HepG2 (cell line): ENCODE measurements at regions not wholly inside any gene's neighbourhood (a gene's known extent, or its start where the extent isn't known, plus 50 kb on each side); places are given as distances from the start of the nearest gene placed in this dataset.

ENCODE experiments used
- ATAC-seq: fragments of 200-7000 bp; cut with Tn5 transposase; 3 replicates; pipeline ENCODE4 v1.9.1; 2020; ENCODE audit warnings: mild to moderate bottlenecking, moderate library complexity
- BruUV-seq: library from RNA; stranded (reverse); fragments of 400-500 nt; replicated peaks from 2 replicates; lab custom pipeline; 2021; lab: Mats Ljungman, UMichigan
- CTCF ChIA-PET: fragments of 300-600 bp; formaldehyde crosslinking; extraction: SDS; loops from one replicate; lab custom pipeline; 2021; ENCODE audit warnings: low total read pairs, inconsistent platforms, low intra/inter-chr PET ratio; lab: Yijun Ruan, JAX
- POLR2A ChIA-PET: fragments of 350-600 bp; sonication (Branson Sonifier 250); formaldehyde crosslinking; loops from one replicate; lab custom pipeline; 2020; ENCODE audit warnings: antibody characterized with exemption, inconsistent platforms; lab: Yijun Ruan, JAX
- DNase-seq: peaks from one replicate; pipeline ENCODE4 v3.0.0-alpha.2; 2015; ENCODE audit warnings: low spot score
- FAIRE-seq: peaks from 3 replicates; lab custom pipeline; 2011; peaks lifted over from hg19 to GRCh38; lab: Jason Lieb, UNC
- H2AFZ ChIP-seq: one replicate; pipeline ENCODE4 v1.6.1; 2011; ENCODE audit warnings: low read length, inconsistent platforms
- H3K27ac ChIP-seq: fragments of 300-600 bp; 3 replicates; pipeline ENCODE4 v1.8.0; 2011; ENCODE audit warnings: mixed run types, mild to moderate bottlenecking, mixed read lengths, low read length, inconsistent platforms; ENCODE audit not compliant: insufficient read depth; ENCODE audit errors: extremely low read length
- H3K27me3 ChIP-seq, 2 experiments: fragments of 200-600 bp in 1 of 2; 2 replicates in 1 of 2; 3 replicates in 1 of 2; pipeline versions ENCODE4 v1.6.0 to v1.8.0; 2011; ENCODE audit warnings: low read length in 2 of 2, mild to moderate bottlenecking in 2 of 2, moderate library complexity in 2 of 2, inconsistent platforms in 1 of 2; ENCODE audit not compliant: insufficient read depth in 2 of 2, control insufficient read depth in 1 of 2
- H3K36me3 ChIP-seq, 2 experiments: fragments of 200-600 bp in 1 of 2; replicated peaks in 1 of 2; 2 replicates in 1 of 2; 3 replicates in 1 of 2; pipeline versions ENCODE4 v1.5.1 to v1.8.0; 2011; ENCODE audit warnings: low read length in 2 of 2, inconsistent platforms in 1 of 2; ENCODE audit not compliant: insufficient read depth in 2 of 2, control insufficient read depth in 1 of 2
- H3K4me1 ChIP-seq: 2 replicates; pipeline ENCODE4 v1.5.1; 2012; ENCODE audit warnings: low read length, inconsistent platforms; ENCODE audit not compliant: insufficient read depth
- H3K4me2 ChIP-seq: 2 replicates; pipeline ENCODE4 v1.6.0; 2011; ENCODE audit warnings: low read depth, low read length, inconsistent platforms
- H3K4me3 ChIP-seq, 3 experiments: fragments of 200-600 bp in 1 of 3; sonication (generic), shearing (Covaris generic) in 1 of 3; replicated peaks in 1 of 3; 2 replicates each; pipeline ENCODE4 v1.5.1; 2011 to 2016; ENCODE audit warnings: low read length in 3 of 3, inconsistent platforms in 2 of 3, low read depth in 2 of 3, mild to moderate bottlenecking in 2 of 3, control low read depth in 1 of 3, mixed read lengths in 1 of 3; ENCODE audit not compliant: insufficient read depth in 1 of 3
- H3K79me2 ChIP-seq: one replicate; pipeline ENCODE4 v1.6.1; 2011; ENCODE audit warnings: low read length, inconsistent platforms; ENCODE audit not compliant: insufficient read depth
- H3K9ac ChIP-seq: 2 replicates; pipeline ENCODE4 v1.6.0; 2011; ENCODE audit warnings: mild to moderate bottlenecking, low read depth, low read length, inconsistent platforms; ENCODE audit not compliant: insufficient read depth
- H3K9me3 ChIP-seq: 2 replicates; pipeline ENCODE4 v1.5.1; 2012; ENCODE audit warnings: mild to moderate bottlenecking, low read length
- H4K20me1 ChIP-seq: 2 replicates; pipeline ENCODE4 v1.6.0; 2011; ENCODE audit warnings: inconsistent platforms, mild to moderate bottlenecking, low read length, moderate library complexity; ENCODE audit not compliant: insufficient read depth
- DRAP1 ChIP-seq: IDR thresholded peaks from 2 replicates; pipeline ENCODE4 v1.6.1; 2016; ENCODE audit warnings: missing genetic modification reagents, missing compliant biosample characterization
- FOXA3 ChIP-seq: IDR thresholded peaks from 2 replicates; pipeline ENCODE4 v1.6.1; 2016; ENCODE audit warnings: missing genetic modification reagents, missing compliant biosample characterization
- JARID2 ChIP-seq: sonication (generic); formaldehyde crosslinking; IDR thresholded peaks from 2 replicates; pipeline ENCODE4 v1.8.1; 2023; ENCODE audit warnings: missing genetic modification reagents, inconsistent platforms; ENCODE audit not compliant: insufficient replicate concordance
- MAFK ChIP-seq, 2 experiments: IDR thresholded peaks in 1 of 2; conservative IDR thresholded peaks in 1 of 2; 2 replicates each; pipeline ENCODE4 v1.6.1; 2011; ENCODE audit warnings: improper control_type of control experiment in 2 of 2, low read length in 2 of 2
- PAX8 ChIP-seq: sonication (generic); formaldehyde crosslinking; IDR thresholded peaks from 2 replicates; pipeline ENCODE4 v1.8.0; 2022; ENCODE audit warnings: mild to moderate bottlenecking, missing genetic modification reagents, borderline replicate concordance
- PBX2 ChIP-seq: IDR thresholded peaks from 2 replicates; pipeline ENCODE4 v1.6.1; 2016; ENCODE audit warnings: control low read depth
- PCBP2 ChIP-seq: fragments of 200-400 bp; formaldehyde crosslinking; optimal IDR thresholded peaks from 2 replicates; pipeline ENCODE3; 2018; ENCODE audit warnings: low read length, low read depth; ENCODE audit not compliant: poor library complexity, severe bottlenecking
- RARG ChIP-seq: sonication (generic); formaldehyde crosslinking; IDR thresholded peaks from 2 replicates; pipeline ENCODE4 v1.4.0; 2020; ENCODE audit warnings: low read depth, mild to moderate bottlenecking, missing genetic modification reagents
- STAT6 ChIP-seq: sonication (generic); formaldehyde crosslinking; IDR thresholded peaks from 2 replicates; pipeline ENCODE4 v1.4.0; 2020; ENCODE audit warnings: missing genetic modification reagents, mild to moderate bottlenecking, borderline replicate concordance
- TFE3 ChIP-seq: IDR thresholded peaks from 2 replicates; pipeline ENCODE4 v1.6.1; 2016
- ZNF468 ChIP-seq: sonication (generic); formaldehyde crosslinking; IDR thresholded peaks from 2 replicates; pipeline ENCODE4 v1.8.0; 2022; ENCODE audit warnings: mild to moderate bottlenecking, moderate library complexity, missing genetic modification reagents
- WGBS: methylation state at CpG from one replicate; pipeline ENCODE4 v1.1.6; 2017; ENCODE audit warnings: low lambda C conversion rate; 5-methylcytosine and 5-hydroxymethylcytosine counted together
- in situ Hi-C: cut with HindIII; loops from 2 replicates; pipeline ENCODE4 v1.10.0; 2017; ENCODE audit warnings: low pct_unique_long_range_greater_than_20kb; ENCODE audit not compliant: extremely low pct_ligation_motif_present
- intact Hi-C: fragments of 100-400 bp; cut with micrococcal nuclease; formaldehyde crosslinking; loops from one replicate; pipeline ENCODE4 v1.10.0; 2022; ENCODE audit not compliant: unreplicated experiment

- H3K4me1 ChIP-seq = no peaks in the 10 kb centered on the region
- DNase-seq = no peak
- no peaks in the 10 kb centered on the region for H3K36me3 ChIP-seq
- ChIA-PET CTCF (no interaction called here), POLR2A (no interaction called here)
- BruUV-seq = no TSS peak
- H3K27ac ChIP-seq = no peak overlapping the region
- no peak for FAIRE-seq
- H3K9ac ChIP-seq = no peak overlapping the region
- no peak for ATAC-seq
- 61% methylated on average over 15 of the region's 21 CpGs for WGBS
- no peak for TF ChIP-seq MAFK (conservative IDR thresholded peaks at IDR 0.05 in 1 of 2, IDR thresholded peaks at IDR 0.05 in 1 of 2; ENCODE audit: low read length in 2 of 2)
- no peak for TF ChIP-seq PBX2 (CRISPR knock-in tag)
- TF ChIP-seq FOXA3 (CRISPR knock-in tag) = no peak
- no peak for TF ChIP-seq DRAP1 (CRISPR knock-in tag)
- no peak for TF ChIP-seq PAX8
- no peak for TF ChIP-seq PCBP2
- TF ChIP-seq JARID2 (CRISPR knock-in tag) = no peak
- no peak for TF ChIP-seq STAT6 (CRISPR knock-in tag)
- no peak for TF ChIP-seq TFE3 (CRISPR knock-in tag)
- TF ChIP-seq ZNF468 (CRISPR knock-in tag) = no peak
- no peak for TF ChIP-seq RARG (CRISPR knock-in tag)
- no peak overlapping the region for H3K4me2 ChIP-seq
- no peaks in the 10 kb centered on the region for H3K9me3 ChIP-seq
- H2AFZ ChIP-seq = no peak overlapping the region
- H4K20me1 ChIP-seq = no peaks in the 10 kb centered on the region
- H3K79me2 ChIP-seq = no peaks in the 10 kb centered on the region
- H3K4me3 ChIP-seq = no peak overlapping the region
- intact Hi-C loops = no loop called here
- H3K27me3 ChIP-seq = no peaks in the 10 kb centered on the region; a peak in 2 of 5 replicates
- in situ Hi-C loops = no loop called here
These were observed 67.9 kb upstream of the SLC7A14 start for GRCh38 chr3:170653801-170654200.
